Kidney (tissue), 13 donors: ENCODE measurements at regions not wholly inside any gene's neighbourhood (a gene's known extent, or its start where the extent isn't known, plus 50 kb on each side); places are given as distances from the start of the nearest gene placed in this dataset.

Source experiments
- DNase-seq, 5 donors: peaks; one replicate each; pipeline ENCODE4 v3.0.0-alpha.2; 2013 to 2020
- FAIRE-seq: peaks from 2 replicates; lab custom pipeline; 2012; peaks lifted over from hg19 to GRCh38; lab: Jason Lieb, UNC
- H3K27ac ChIP-seq, 2 donors: one replicate each; pipeline ENCODE4 v1.7.0; 2013; ENCODE audit warnings: low read depth in 2 of 2, low read length in 2 of 2, inconsistent platforms in 1 of 2
- H3K27me3 ChIP-seq: one replicate; pipeline ENCODE4 v1.7.1; 2013; ENCODE audit warnings: low read length, inconsistent platforms; ENCODE audit not compliant: control insufficient read depth, insufficient read depth
- H3K36me3 ChIP-seq, 3 donors: one replicate each; pipeline versions ENCODE4 v1.7.0 to v1.7.1; 2013; ENCODE audit warnings: low read length in 3 of 3, control low read depth in 1 of 3, inconsistent platforms in 1 of 3; ENCODE audit not compliant: insufficient read depth in 3 of 3, control insufficient read depth in 2 of 3
- H3K4me1 ChIP-seq, 3 donors: one replicate each; pipeline versions ENCODE4 v1.7.0 to v1.7.1; 2013; ENCODE audit warnings: low read length in 3 of 3, inconsistent platforms in 1 of 3, low read depth in 1 of 3; ENCODE audit not compliant: control insufficient read depth in 2 of 3, insufficient read depth in 2 of 3
- H3K4me3 ChIP-seq, 3 donors: one replicate each; pipeline versions ENCODE4 v1.7.0 to v1.8.1; 2013; ENCODE audit warnings: low read length in 3 of 3, control low read depth in 1 of 3, inconsistent platforms in 1 of 3
- H3K9ac ChIP-seq, 3 donors: one replicate each; pipeline versions ENCODE4 v1.7.0 to v1.7.1; 2013; ENCODE audit warnings: low read length in 3 of 3, control low read depth in 1 of 3, inconsistent platforms in 1 of 3
- H3K9me3 ChIP-seq, 3 donors: one replicate each; pipeline versions ENCODE4 v1.7.0 to v1.7.1; 2013; ENCODE audit warnings: low read length in 3 of 3, control low read depth in 1 of 3, inconsistent platforms in 1 of 3; ENCODE audit not compliant: control insufficient read depth in 2 of 3, insufficient read depth in 1 of 3
- intact Hi-C: fragments of 100-400 bp; cut with DNase I; formaldehyde crosslinking; loops from one replicate; pipeline ENCODE4 v1.11.1; 2022
- TF ChIP-seq, protein P1 (sequence below): IDR thresholded peaks from 3 replicates; pipeline ENCODE4 v1.5.1; 2012; ENCODE audit warnings: mild to moderate bottlenecking, moderate library complexity, borderline replicate concordance; ENCODE audit not compliant: insufficient read depth; ENCODE audit errors: extremely low read depth
- donor health status: control.
- donor health status: control.
- donor health status: control.
- donor health status: control.
- donor health status: control.
- donor health status: DM: yes; HTN: yes; CAD: no.
- donor health status: Normal renal cell carcinoma (clear cell type).

DNA sequence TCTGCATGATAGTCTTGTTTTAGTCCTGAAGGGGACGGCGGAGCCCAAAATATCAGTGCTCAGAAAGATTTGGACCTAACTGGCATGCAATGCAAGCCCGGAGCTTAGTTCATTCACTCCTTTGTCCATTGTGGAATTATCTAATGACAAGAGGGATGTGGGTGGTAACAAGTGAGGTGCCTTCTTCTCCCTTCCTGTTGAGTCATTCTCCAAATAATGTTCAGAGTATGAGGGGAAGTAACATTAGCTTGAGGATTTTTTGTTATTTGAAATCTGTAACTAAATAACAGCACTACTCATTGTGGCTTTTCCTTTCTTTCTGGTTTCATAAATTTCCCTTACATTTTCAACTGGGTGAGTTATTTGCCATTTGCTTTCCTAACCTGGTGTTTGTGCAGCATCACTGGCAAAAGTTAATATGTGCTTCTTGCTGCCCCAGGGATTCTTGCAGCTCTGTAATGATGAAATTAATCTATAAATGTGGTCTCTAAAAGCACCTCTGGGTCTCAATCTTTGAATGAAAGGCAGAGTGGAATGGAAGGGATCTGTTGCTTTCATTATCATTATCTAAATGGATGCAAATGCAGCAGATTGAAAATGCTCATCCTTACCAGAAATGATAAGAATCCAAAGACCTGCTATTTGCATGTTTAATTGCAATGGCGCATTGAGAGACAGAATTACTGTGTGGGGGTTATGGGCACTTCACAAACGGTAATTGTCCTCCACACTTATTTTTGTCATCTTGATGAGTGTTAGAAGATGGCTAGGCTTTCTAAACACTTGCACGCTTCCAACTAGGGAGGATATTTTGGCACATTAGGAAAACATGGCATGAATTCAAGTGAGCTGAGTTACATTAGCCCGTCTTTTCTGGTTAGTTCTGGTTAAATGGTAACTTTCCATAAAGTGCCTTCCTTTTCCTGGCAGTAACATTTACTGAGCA is 89.9 kb upstream of the MITF start:
- Histone ChIP-seq H3K27ac (no peak overlapping the region), H3K4me3 (no peak overlapping the region), H3K36me3 (no peaks in the 10 kb centered on the region), H3K9me3 (no peaks in the 10 kb centered on the region), H3K27me3 (no peaks in the 10 kb centered on the region), H3K9ac (no peak overlapping the region), H3K4me1 (peaks cover 0 to 3% (median 0%) of the 10 kb centered on the region in 3 donors)
- TF ChIP-seq, protein P1, sequence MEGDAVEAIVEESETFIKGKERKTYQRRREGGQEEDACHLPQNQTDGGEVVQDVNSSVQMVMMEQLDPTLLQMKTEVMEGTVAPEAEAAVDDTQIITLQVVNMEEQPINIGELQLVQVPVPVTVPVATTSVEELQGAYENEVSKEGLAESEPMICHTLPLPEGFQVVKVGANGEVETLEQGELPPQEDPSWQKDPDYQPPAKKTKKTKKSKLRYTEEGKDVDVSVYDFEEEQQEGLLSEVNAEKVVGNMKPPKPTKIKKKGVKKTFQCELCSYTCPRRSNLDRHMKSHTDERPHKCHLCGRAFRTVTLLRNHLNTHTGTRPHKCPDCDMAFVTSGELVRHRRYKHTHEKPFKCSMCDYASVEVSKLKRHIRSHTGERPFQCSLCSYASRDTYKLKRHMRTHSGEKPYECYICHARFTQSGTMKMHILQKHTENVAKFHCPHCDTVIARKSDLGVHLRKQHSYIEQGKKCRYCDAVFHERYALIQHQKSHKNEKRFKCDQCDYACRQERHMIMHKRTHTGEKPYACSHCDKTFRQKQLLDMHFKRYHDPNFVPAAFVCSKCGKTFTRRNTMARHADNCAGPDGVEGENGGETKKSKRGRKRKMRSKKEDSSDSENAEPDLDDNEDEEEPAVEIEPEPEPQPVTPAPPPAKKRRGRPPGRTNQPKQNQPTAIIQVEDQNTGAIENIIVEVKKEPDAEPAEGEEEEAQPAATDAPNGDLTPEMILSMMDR = no peak
- DNase-seq (no peak), FAIRE-seq (no peak)
- intact Hi-C loops = no loop called here

DNA sequence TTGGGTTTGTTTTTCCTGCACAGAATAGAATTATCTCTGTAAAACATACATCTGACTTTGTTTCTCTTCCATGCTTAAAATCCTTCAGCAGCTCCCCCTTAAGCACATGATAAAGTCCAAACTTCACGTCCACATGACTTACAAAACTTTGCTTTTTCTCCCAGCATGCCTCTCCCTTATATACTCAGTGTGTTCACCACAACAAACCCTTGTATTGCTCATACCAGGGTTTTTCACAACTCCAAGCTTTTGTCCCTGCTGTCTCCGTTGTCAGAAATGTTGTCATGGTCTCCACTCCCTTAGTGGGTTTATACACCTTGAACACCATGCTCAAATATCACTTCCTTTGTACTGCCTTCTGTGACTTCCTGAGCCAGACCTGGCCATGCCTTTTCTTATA is 91.1 kb upstream of the MITF start:
- DNase-seq = no peak
- intact Hi-C loops = no loop called here
- no peaks in the 10 kb centered on the region for H3K9me3 ChIP-seq
- H3K36me3 ChIP-seq = no peaks in the 10 kb centered on the region
- H3K9ac ChIP-seq = no peak overlapping the region
- no peak overlapping the region for H3K4me3 ChIP-seq
- FAIRE-seq = no peak
- H3K4me1 ChIP-seq = peaks cover 0 to 3% (median 0%) of the 10 kb centered on the region in 3 donors
- no peaks in the 10 kb centered on the region for H3K27me3 ChIP-seq
- TF ChIP-seq, protein P1 = no peak
- H3K27ac ChIP-seq = no peak overlapping the region

GRCh38 chr3:69647511-69648110 is 91.7 kb upstream of the MITF start:
- intact Hi-C loops = no loop called here
- TF ChIP-seq, protein P1 = no peak
- Histone ChIP-seq H3K36me3 (no peaks in the 10 kb centered on the region), H3K4me3 (no peak overlapping the region), H3K27ac (no peak overlapping the region), H3K9ac (no peak overlapping the region), H3K27me3 (no peaks in the 10 kb centered on the region), H3K9me3 (no peaks in the 10 kb centered on the region), H3K4me1 (peaks cover 0 to 3% (median 0%) of the 10 kb centered on the region in 3 donors)
- DNase-seq (no peak), FAIRE-seq (no peak)
